Suprapubic skin (tissue), 4 donors: ENCODE measurements at regions not wholly inside any gene's neighbourhood (a gene's known extent, or its start where the extent isn't known, plus 50 kb on each side); places are given as distances from the start of the nearest gene placed in this dataset.

ENCODE experiments used
- DNase-seq, 2 donors: peaks; one replicate each; pipeline ENCODE4 v3.0.0-alpha.2; 2019; ENCODE audit warnings: low spot score in 2 of 2
- H3K27ac ChIP-seq: fragments of 200-600 bp; sonication (generic); one replicate; pipeline ENCODE4 v1.5.1; 2019
- H3K27me3 ChIP-seq: fragments of 200-600 bp; sonication (generic); one replicate; pipeline ENCODE4 v1.5.1; 2019
- H3K36me3 ChIP-seq: fragments of 200-600 bp; sonication (generic); one replicate; pipeline ENCODE4 v1.5.1; 2019
- H3K4me1 ChIP-seq: fragments of 200-600 bp; sonication (generic); one replicate; pipeline ENCODE4 v1.5.1; 2019
- H3K4me3 ChIP-seq: fragments of 200-600 bp; sonication (generic); one replicate; pipeline ENCODE4 v1.5.1; 2019; ENCODE audit warnings: mild to moderate bottlenecking
- H3K9me3 ChIP-seq: fragments of 200-600 bp; sonication (generic); one replicate; pipeline ENCODE4 v1.5.1; 2019
- EP300 ChIP-seq: sonication (generic); formaldehyde crosslinking; IDR thresholded peaks from one replicate; pipeline ENCODE4 v1.6.1; 2017; ENCODE audit warnings: antibody characterized with exemption
- POLR2A ChIP-seq, 2 donors: fragments of 450-650 bp; IDR thresholded peaks; one replicate each; pipeline ENCODE4 v1.6.1; 2017; ENCODE audit warnings: antibody characterized with exemption in 2 of 2, mild to moderate bottlenecking in 2 of 2, moderate library complexity in 2 of 2
- POLR2AphosphoS5 ChIP-seq, 3 donors: sonication (generic); formaldehyde crosslinking; IDR thresholded peaks; one replicate each; pipeline ENCODE4 v1.6.1; 2017; ENCODE audit warnings: antibody characterized with exemption in 3 of 3
- WGBS: methylation state at CpG from one replicate; pipeline ENCODE4 v1.1.5; 2018; 5-methylcytosine and 5-hydroxymethylcytosine counted together
- TF ChIP-seq, protein P1 (sequence below), 2 donors: fragments of 200-600 bp in 1 of 2; fragments of 450-650 bp in 1 of 2; sonication (generic) in 1 of 2; IDR thresholded peaks; one replicate each; pipeline ENCODE4 v1.5.1; 2016 to 2019; ENCODE audit warnings: antibody characterized with exemption in 2 of 2, mild to moderate bottlenecking in 1 of 2, moderate library complexity in 1 of 2

DNA sequence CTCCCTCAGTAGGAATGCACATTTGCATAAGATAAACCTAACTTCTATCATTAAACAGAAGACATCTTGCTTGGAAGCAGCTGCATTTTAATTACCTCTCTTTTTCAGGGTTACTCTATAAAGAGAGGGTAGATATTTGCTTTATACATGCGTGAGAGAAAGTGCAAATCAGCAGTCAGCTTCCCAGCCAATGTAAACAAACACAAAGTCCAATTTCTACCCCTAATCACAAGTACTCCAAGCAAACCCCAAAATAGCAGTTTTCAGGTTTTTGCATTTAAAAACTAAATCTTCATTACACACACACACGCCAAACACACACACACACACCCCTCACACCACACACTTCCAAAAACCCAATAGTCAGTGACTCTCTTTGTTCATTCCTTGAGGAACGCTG lies 303.9 kb upstream of the ALCAM start:
- Histone ChIP-seq H3K4me3 (no peak overlapping the region), H3K27me3 (no peaks in the 10 kb centered on the region), H3K27ac (no peak overlapping the region), H3K36me3 (no peaks in the 10 kb centered on the region), H3K4me1 (no peaks in the 10 kb centered on the region), H3K9me3 (no peaks in the 10 kb centered on the region)
- no peak for DNase-seq
- TF ChIP-seq, protein P1, sequence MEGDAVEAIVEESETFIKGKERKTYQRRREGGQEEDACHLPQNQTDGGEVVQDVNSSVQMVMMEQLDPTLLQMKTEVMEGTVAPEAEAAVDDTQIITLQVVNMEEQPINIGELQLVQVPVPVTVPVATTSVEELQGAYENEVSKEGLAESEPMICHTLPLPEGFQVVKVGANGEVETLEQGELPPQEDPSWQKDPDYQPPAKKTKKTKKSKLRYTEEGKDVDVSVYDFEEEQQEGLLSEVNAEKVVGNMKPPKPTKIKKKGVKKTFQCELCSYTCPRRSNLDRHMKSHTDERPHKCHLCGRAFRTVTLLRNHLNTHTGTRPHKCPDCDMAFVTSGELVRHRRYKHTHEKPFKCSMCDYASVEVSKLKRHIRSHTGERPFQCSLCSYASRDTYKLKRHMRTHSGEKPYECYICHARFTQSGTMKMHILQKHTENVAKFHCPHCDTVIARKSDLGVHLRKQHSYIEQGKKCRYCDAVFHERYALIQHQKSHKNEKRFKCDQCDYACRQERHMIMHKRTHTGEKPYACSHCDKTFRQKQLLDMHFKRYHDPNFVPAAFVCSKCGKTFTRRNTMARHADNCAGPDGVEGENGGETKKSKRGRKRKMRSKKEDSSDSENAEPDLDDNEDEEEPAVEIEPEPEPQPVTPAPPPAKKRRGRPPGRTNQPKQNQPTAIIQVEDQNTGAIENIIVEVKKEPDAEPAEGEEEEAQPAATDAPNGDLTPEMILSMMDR (IDR thresholded peaks at IDR 0.05) = no peak
- TF ChIP-seq EP300 (no peak), POLR2A (IDR thresholded peaks at IDR 0.05) (no peak), POLR2AphosphoS5 (IDR thresholded peaks at IDR 0.05) (no peak)
- 59% methylated on average over 3 of the region's 3 CpGs for WGBS

DNA sequence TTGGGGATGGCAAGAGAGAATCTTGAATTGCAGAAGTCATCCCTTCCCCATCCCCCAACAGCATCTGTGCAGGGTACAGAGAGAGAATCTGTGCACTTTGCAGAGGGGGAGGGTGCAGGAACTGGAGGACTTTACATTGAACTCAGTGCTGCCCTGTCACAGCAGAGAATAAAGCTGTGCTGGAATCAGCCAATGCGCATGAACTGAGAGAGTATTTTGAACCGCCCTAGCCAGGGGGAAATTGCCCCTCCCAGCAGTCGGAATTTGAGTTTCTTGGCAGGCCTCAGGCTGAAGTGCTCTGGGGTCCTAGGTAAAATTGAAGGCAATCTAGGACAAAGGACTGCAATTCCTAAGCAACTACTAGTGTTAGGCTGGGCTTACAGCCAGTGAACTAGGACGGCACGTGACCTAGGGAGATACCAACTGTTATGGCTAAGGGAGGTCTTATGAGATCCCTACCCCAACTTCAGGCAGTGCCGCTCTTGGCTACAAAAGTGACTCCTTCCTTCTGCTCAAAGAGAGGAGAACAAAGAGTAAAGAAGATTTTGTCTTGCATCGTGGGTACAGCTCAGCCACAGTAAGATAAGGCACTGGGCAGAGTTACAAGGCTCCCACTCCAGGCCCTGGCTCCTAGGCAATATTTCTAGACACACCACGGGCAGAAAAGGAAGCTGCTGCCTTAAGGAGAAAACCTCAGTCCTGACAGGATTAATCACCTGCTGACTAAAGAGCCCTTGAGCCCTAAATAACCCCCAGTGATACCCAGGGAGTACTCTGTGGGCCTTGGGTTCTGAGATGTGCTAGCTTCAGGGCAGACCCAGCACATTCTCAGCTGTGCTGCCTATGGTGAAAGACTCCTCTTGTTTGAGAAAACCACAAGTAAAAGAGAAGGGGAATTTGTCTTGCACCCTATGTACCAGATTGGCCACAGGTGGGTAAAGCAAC lies 300.5 kb upstream of the ALCAM start:
- H3K4me1 ChIP-seq = no peaks in the 10 kb centered on the region
- H3K27me3 ChIP-seq = no peaks in the 10 kb centered on the region
- H3K36me3 ChIP-seq = no peaks in the 10 kb centered on the region

GRCh38 chr3:105067361-105067760 lies 299.3 kb upstream of the ALCAM start:
- TF ChIP-seq, protein P1 (IDR thresholded peaks at IDR 0.05) = no peak
- TF ChIP-seq POLR2AphosphoS5 (IDR thresholded peaks at IDR 0.05) (no peak), POLR2A (IDR thresholded peaks at IDR 0.05) (no peak), EP300 (no peak)

More for the DNA sequence above, 300.5 kb upstream of the ALCAM start:
- WGBS = 66% methylated on average over 7 of the region's 8 CpGs
- Histone ChIP-seq H3K27ac (no peak overlapping the region), H3K4me3 (no peak overlapping the region), H3K9me3 (no peaks in the 10 kb centered on the region)
- no peak for DNase-seq
- TF ChIP-seq POLR2AphosphoS5 (IDR thresholded peaks at IDR 0.05) = no peak
- TF ChIP-seq, protein P1 (IDR thresholded peaks at IDR 0.05) = no peak
- no peak for TF ChIP-seq POLR2A (IDR thresholded peaks at IDR 0.05)
- TF ChIP-seq EP300 = no peak

DNA sequence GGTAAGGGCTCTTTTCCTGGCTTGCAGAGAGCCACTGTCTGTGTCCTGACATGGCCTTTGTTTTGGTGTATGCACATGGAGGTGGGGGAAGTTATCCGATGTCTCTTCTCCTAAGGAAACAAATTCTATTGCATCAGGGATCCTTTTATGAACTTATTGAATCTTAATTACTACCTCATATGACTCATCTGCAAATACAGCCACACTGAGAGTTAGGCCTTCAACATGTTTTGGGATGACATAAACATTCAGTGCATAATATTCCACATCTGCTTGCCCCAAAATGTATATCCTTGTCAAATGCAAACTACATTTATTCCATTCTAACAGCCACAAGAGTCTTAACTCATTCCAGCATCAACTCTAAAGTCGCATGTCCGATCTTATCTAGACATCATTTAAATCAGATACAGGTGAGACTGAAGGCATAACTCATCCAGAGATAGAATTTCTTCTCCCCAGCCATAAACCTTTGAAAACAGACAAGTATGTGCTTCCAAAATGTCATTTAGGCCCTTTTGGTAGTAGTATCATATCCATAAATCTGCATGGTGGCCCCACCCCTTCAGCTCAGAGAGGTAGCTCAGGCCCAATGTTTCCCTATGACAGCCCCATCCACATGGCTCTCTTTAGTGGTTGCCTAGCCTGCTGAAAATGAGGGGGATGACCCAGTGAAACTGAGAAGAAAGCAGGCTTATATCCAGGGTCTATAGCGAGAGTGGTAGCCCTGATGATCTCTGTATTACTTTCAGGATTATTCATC lies 289.5 kb upstream of the ALCAM start:
- no peaks in the 10 kb centered on the region for H3K36me3 ChIP-seq
- H3K27me3 ChIP-seq = no peaks in the 10 kb centered on the region
- TF ChIP-seq EP300 = no peak
- TF ChIP-seq, protein P1 (IDR thresholded peaks at IDR 0.05) = no peak
- 82% methylated on average over 4 of the region's 4 CpGs for WGBS
- no peak overlapping the region for H3K4me3 ChIP-seq
- no peaks in the 10 kb centered on the region for H3K4me1 ChIP-seq
- no peaks in the 10 kb centered on the region for H3K9me3 ChIP-seq
- DNase-seq = no peak
- H3K27ac ChIP-seq = no peak overlapping the region

More at GRCh38 chr3:105067361-105067760, 299.3 kb upstream of the ALCAM start:
- H3K36me3 ChIP-seq = no peaks in the 10 kb centered on the region
- H3K9me3 ChIP-seq = no peaks in the 10 kb centered on the region
- WGBS = 52% methylated on average over 3 of the region's 3 CpGs
- no peaks in the 10 kb centered on the region for H3K27me3 ChIP-seq
- no peaks in the 10 kb centered on the region for H3K4me1 ChIP-seq
- no peak for DNase-seq
- H3K27ac ChIP-seq = no peak overlapping the region
- H3K4me3 ChIP-seq = no peak overlapping the region

GRCh38 chr3:105083945-105084344 lies 282.8 kb upstream of the ALCAM start:
- H3K9me3 ChIP-seq = no peaks in the 10 kb centered on the region
- WGBS = 84% methylated on average over 1 of the region's 1 CpG
- no peak overlapping the region for H3K27ac ChIP-seq
- no peak overlapping the region for H3K4me3 ChIP-seq
- no peaks in the 10 kb centered on the region for H3K4me1 ChIP-seq
- TF ChIP-seq POLR2A (IDR thresholded peaks at IDR 0.05) (no peak), EP300 (no peak)
- DNase-seq = no peak
- H3K27me3 ChIP-seq = no peaks in the 10 kb centered on the region
- H3K36me3 ChIP-seq = no peaks in the 10 kb centered on the region
